ENCODE measurements at regions not wholly inside any gene's neighbourhood (a gene's known extent, or its start where the extent isn't known, plus 50 kb on each side); places are given as distances from the start of the nearest gene placed in this dataset.

- TF ChIP-seq CTCF (IDR thresholded peaks at IDR 0.05) = no peak
- no peak for TF ChIP-seq POLR2A (IDR thresholded peaks at IDR 0.05)
- no peak for TF ChIP-seq EP300 (IDR thresholded peaks at IDR 0.05)
- no peak for TF ChIP-seq POLR2AphosphoS5 (IDR thresholded peaks at IDR 0.05)
Measured at GRCh38 chr2:64315291-64315960, 138.5 kb upstream of the LGALSL start.

Data from gastroesophageal sphincter (tissue), 3 donors.